ENCODE measurements at regions not wholly inside any gene's neighbourhood (a gene's known extent, or its start where the extent isn't known, plus 50 kb on each side); places are given as distances from the start of the nearest gene placed in this dataset.
"Not testable (repeated sequence)": the region's sequence is repeated elsewhere in the genome, so short reads cannot be mapped to it uniquely, and the experiment has no call there.

DNA sequence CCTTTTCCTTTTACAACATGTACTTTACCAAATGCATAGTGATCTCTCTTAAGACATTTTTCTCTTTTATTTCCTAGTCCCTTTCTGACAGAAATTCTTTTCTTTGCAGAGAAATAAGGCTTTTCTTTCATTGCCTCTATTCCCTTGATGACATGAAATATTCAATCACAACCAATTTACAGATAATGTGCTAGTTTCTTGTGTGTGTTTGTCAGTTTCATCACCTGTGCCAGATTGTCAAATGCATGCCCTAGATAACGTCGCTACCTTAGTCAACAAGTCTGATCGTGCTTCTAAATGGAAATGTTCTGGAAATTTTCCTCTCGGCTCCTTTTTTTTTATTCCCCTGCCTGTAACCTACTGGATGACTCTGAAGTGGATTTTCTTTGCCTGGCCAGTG lies 478.1 kb downstream of the KLF5 start:
- DNase-seq = no peak

GRCh38 chr13:73535341-73535740 lies 476.5 kb downstream of the KLF5 start:
- no peak for DNase-seq

- DNase-seq = no peak
Observed at GRCh38 chr13:73532987-73533510, 474.2 kb downstream of the KLF5 start.

DNA sequence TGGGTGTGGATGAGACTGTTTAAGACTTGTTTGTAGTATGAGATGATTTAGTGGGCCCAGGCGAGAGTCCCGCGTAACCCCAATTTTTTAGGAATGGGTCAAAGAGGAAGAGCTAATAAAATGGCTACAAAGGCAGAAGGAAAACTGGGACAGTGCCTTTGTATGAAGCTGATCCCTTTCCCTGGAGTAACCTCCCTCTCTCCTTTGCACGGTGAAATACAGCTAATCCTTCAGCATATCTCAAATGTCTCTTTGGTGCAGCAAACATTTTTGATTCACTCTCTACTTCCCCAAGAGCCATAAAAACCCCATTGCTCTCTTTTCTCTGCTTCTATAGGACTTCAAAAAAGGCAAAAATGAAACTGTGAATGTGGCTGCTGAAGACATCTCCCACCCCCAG lies 473.8 kb downstream of the KLF5 start:
- DNase-seq = no peak

DNA sequence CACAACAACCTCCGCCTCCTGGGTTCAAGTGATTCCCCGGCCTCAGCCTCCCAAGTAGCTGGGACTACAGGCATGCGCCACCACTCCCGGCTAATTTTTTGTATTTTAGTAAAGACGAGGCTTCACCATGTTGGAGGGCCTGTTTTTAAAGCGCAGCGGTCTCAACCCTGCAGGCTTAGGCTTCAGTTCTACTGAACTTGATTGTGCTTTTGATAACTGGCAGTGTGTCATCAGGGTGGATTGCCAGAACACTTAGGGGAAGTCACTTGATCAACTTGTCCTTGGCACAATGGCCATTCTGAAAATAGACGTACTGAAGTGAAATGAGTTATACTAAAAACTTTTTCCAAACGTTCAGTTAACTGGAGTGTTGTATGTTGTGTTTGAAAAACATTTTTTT lies 472.2 kb downstream of the KLF5 start:
- DNase-seq = no peak

DNA sequence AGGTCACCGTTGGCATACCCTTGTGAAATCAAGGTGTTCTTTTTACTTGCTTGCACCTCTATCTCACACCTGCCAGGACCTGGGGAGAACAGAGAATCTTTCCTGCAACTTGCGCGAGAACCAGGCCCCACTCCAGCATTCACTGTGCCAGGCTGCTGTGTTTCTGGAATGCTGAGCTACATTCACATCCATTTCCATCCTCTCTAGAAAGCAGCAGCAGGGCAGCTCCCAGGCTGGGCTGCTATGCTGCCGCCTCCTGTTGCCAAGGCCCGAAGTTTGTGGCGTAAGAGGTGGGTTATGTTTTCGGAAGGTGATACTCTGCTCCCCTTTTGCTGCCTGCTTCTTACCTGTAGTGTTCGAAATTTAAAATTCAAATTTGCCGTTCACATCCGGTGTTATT lies 464.1 kb downstream of the KLF5 start:
- no peak for DNase-seq

- no peak for DNase-seq
Observed at GRCh38 chr13:73521985-73522524, 463.2 kb downstream of the KLF5 start.

- no peak for DNase-seq
Observed at GRCh38 chr13:73521290-73521624, 462.5 kb downstream of the KLF5 start.

DNA sequence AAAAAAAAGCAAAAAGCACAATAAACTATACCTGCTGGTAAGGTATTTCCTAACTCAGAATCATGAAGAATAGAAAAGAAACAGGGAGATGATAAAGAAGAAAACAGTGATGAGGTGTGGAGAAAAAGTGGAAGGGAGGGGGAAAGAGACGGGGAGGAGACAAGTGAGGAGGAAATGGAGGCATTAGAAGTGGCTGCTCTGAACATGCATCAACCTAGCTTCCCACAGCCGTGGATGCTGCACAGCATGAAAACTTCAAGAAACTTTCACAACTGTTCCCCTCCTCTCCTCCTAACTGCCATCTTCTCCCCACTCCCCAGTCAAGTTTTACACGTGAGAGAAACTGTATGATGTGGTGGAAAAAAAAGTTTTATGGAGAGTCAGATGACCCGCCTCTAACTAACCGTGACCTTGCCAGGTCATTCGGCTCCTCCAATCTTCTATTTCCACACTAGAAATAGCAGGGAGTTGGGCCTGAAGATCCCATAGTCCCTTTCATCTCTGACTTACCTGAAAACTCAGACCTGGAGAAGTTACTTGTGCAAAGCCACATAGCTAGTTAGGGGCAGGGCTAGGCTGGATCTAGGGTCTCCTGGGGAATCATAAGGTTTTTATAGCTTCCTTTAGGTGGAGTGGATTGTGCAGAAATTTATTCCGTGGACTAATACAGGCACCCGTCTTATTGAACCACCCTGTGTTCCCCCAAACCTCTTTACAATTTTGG lies 461.9 kb downstream of the KLF5 start:
- no peak for DNase-seq

DNA sequence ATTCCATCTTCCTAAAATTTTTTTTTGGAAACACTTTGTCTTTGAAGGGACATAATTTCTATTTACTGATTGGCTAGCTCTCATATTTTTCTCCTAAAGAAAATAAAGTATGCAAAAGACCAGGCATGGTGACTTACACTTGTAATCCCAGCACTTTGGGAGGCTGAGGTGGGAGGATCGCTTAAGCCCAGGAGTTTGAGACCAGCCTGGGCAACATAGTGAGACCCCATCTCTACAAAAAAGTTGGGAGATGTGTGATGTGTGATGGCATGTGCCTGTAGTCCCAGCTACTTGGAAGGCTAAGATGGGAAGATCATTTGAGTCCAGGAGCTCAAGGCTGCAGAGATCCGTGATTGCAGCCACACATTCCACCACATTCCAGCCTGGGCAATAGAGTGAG lies 461.3 kb downstream of the KLF5 start:
- not testable (repeated sequence) for DNase-seq

DNA sequence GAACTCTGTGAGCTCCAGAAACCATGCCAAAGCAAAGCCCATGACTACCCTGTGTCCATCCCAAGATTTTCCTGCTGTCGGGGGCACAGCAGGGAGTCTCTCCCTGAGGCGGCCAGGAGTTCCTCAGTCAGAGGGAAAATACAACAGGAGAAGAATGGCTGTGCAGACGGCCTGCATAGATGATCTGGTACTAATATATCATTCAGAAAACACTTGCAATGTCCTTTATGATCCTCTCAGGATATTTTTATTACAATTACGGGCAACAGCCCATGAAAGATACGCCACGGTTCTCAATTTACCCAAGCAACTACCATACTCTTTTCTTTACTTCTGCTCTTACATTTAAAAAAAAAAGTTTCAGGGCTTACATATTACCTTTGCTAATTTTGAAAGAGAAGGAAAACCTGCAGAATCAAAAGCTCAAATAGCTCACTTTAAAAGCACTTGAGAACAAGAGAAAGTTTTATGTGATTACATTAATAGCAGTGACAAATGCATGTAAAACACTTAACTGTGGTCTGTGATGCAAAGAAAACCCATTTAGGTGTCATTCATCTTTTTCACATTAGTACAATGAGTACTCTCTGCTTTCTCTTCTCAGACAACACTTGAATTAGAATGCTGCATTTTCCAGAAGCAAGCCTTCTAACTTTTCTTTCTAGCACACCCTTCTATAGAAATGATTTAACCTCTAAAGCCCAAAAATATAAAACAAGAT lies 460.8 kb downstream of the KLF5 start:
- no peak for DNase-seq

GRCh38 chr13:73517766-73518165 lies 459.0 kb downstream of the KLF5 start:
- DNase-seq = no peak

GRCh38 chr13:73516731-73517130 lies 457.9 kb downstream of the KLF5 start:
- no peak for DNase-seq

GRCh38 chr13:73514208-73514607 lies 455.4 kb downstream of the KLF5 start:
- DNase-seq = no peak

- no peak for DNase-seq
Observed at GRCh38 chr13:73513751-73514150, 454.9 kb downstream of the KLF5 start.

DNA sequence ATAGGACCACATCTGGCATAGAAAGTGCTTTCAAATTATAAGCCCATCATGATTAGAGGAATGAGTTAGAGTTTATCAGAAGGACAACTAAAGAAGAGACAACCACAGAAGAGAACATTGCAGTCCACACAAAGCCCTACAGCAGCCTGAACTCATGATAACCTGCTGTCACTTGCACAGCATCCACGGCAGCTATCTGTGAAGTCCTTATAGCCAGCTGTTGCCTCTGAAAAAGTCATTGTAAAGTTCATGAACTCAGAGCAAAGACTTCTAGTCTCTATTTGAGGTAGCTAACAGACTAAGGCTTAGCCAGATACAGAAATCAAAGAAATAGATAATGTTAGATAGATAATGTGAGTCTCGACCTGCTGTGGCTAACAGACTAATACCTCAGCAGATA lies 450.0 kb downstream of the KLF5 start:
- DNase-seq = no peak

GRCh38 chr13:73505376-73505890 lies 446.6 kb downstream of the KLF5 start:
- no peak for DNase-seq

DNA sequence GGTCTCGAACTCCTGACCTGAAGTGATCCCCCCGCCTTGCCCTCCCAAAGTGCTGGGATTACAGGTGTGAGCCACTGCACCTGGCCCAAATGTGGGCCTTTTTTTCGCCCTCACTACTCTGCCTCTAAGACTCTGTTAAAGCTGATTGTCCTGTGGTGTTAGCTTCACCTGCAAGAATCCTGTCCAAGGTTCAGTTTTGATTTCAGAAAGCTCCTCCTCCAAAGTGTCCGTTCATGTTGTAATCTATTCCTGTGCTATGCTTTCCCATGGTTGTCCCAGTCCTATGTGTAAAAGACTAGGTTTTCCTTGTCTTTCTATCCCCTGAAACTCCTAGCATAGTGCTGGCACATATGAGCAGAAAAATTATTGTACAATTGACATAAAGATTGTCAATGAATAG lies 440.9 kb downstream of the KLF5 start:
- DNase-seq = no peak

GRCh38 chr13:73497430-73497829 lies 438.6 kb downstream of the KLF5 start:
- DNase-seq = no peak

- no peak for DNase-seq
Observed at GRCh38 chr13:73496711-73497110, 437.9 kb downstream of the KLF5 start.

- no peak for DNase-seq
Observed at GRCh38 chr13:73492811-73493210, 434.0 kb downstream of the KLF5 start.

DNA sequence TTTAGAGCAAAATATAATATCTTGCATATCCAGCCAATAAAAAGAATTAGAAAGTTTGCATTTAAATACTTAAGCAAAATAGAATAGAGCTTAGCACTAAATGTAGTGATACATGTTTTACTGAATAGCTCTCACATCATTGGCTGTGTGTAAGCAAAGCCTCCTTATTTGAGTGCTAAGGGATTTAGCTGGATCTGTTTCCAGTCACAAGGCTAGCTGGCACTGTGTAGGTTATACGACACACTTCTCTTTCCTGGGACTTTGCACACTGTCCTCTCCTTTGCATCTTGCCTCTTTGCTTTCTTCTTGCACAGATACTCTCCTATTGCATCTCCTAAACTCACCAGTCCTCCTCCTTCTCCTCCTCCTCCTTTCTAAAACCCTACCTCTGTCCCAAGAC lies 423.8 kb downstream of the KLF5 start:
- DNase-seq = no peak

GRCh38 chr13:73481886-73482445 lies 423.2 kb downstream of the KLF5 start:
- no peak for DNase-seq

All from stimulated activated naive CD4-positive, alpha-beta T cell treated with Interleukin-2 at 50 U/mL for 16 hours (primary cell).